Transverse colon (tissue), 4 donors: ENCODE measurements at regions not wholly inside any gene's neighbourhood (a gene's known extent, or its start where the extent isn't known, plus 50 kb on each side); places are given as distances from the start of the nearest gene placed in this dataset.

Experiments used
- CTCF ChIP-seq, 5 experiments: fragments of 200-600 bp in 3 of 5; fragments of 450-650 bp in 2 of 5; sonication (generic) in 3 of 5; IDR thresholded peaks; 1 replicate in 2 of 5; 2 replicates in 3 of 5; pipeline ENCODE4 v1.5.1; 2016 to 2017; ENCODE audit warnings: antibody characterized with exemption in 5 of 5, inconsistent platforms in 3 of 5, mild to moderate bottlenecking in 2 of 5, moderate library complexity in 1 of 5
- EP300 ChIP-seq: sonication (generic); formaldehyde crosslinking; IDR thresholded peaks from one replicate; pipeline ENCODE4 v1.6.1; 2017; ENCODE audit warnings: antibody characterized with exemption, low read depth
- POLR2A ChIP-seq: fragments of 450-650 bp; IDR thresholded peaks from one replicate; pipeline ENCODE4 v1.6.1; 2016; ENCODE audit warnings: antibody characterized with exemption, mild to moderate bottlenecking, moderate library complexity
- POLR2AphosphoS5 ChIP-seq, 3 donors: sonication (generic); formaldehyde crosslinking; IDR thresholded peaks; one replicate each; pipeline ENCODE4 v1.6.1; 2016; ENCODE audit warnings: antibody characterized with exemption in 3 of 3

DNA sequence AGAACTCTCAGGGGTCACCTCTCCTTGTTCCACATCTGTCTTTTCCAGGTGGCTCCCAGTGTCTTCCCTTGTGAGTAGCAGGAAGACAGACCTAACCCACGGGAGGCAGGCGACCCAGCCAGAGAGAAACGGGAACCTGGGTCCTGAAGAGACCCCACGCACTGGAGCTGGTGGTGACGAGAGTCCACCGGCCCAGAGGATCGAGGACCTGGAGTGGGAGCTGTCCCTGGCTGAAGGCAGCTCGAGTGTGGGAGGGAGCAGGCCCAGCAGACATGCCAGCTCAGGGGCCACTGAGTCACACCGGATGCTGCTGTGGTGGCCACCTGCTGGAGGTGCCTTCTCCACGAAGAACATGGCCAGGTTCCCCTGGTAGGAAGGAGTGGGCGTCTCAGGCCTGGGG, 66.5 kb upstream of the ATP12A start:
- TF ChIP-seq EP300, result no peak
- no peak for TF ChIP-seq CTCF (IDR thresholded peaks at IDR 0.05)
- no peak for TF ChIP-seq POLR2A
- no peak for TF ChIP-seq POLR2AphosphoS5 (IDR thresholded peaks at IDR 0.05)
